ENCODE measurements at regions not wholly inside any gene's neighbourhood (a gene's known extent, or its start where the extent isn't known, plus 50 kb on each side); places are given as distances from the start of the nearest gene placed in this dataset.

DNA sequence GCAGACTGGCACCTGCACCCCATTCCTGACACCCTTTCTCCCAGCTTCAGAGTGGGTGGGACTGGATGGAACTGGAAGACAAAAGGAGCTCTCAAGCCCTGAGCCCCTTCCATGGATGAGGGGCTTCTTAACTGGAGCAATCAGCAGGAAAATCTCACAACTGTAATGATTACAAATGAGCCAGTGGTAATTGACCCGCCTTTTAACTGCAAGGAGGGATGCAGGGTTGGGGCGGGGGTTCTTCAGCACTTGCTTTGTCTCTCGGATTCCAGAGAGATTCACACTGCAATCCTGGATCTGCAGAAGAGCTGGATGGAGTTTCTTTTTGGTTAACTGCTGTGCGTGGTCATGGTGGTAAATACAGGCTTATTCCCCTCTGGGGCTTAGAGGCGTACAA is 160.1 kb upstream of the SHB start (continued):
- no peak for TF ChIP-seq REST (IDR thresholded peaks at IDR 0.05; ENCODE audit: unreplicated experiment)

GRCh38 chr9:38228331-38229103 is 159.5 kb upstream of the SHB start:
- Mint-ChIP-seq H3K27me3 (ENCODE audit: insufficient read depth, low read depth, poor library complexity) (peaks cover 15% of the 10 kb centered on the region), H3K36me3 (ENCODE audit: low read depth) (no peaks in the 10 kb centered on the region), H3K4me3 (no peak overlapping the region), H3K4me1 (peaks cover 32% of the 10 kb centered on the region), H3K9me3 (no peaks in the 10 kb centered on the region), H3K27ac (no peak overlapping the region)
- Histone ChIP-seq H3K79me2 (replicated peaks; ENCODE audit: insufficient read depth) (no peaks in the 10 kb centered on the region), H3K27me3 (ENCODE audit: insufficient read depth) (peaks cover 47% of the 10 kb centered on the region), H3F3A (replicated peaks; ENCODE audit: low read depth) (no peaks in the 10 kb centered on the region), H3K9me2 (ENCODE audit: insufficient read depth) (no peaks in the 10 kb centered on the region), H4K20me1 (replicated peaks; ENCODE audit: insufficient read depth) (no peaks in the 10 kb centered on the region; the same call in 1 of the 2 replicates), H3K36me3 (ENCODE audit: insufficient read depth) (no peaks in the 10 kb centered on the region), H3K4me2 (peak overlapping the region; percentile 78), H3K4me3 (no peak overlapping the region), H3K4me1 (ENCODE audit: insufficient read depth) (peaks cover 24% of the 10 kb centered on the region), H2AFZ (no peak overlapping the region), H3K27ac (ENCODE audit: low read depth) (no peak overlapping the region)
- ATAC-seq (peak; percentile 5; the same call in 1 of the 3 replicates), DNase-seq (ENCODE audit: low spot score) (no peak)
- no peak for TF ChIP-seq ZNF114 (CRISPR knock-in tag; IDR thresholded peaks at IDR 0.05)
- TF ChIP-seq POLR2AphosphoS5 (IDR thresholded peaks at IDR 0.05; ENCODE audit: low read depth), result no peak
- TF ChIP-seq REST (IDR thresholded peaks at IDR 0.05; ENCODE audit: unreplicated experiment), result no peak
- no peak for TF ChIP-seq CTCF (conservative IDR thresholded peaks at IDR 0.05; ENCODE audit: low read depth in 2 of 2)
- TF ChIP-seq EZH2 (IDR thresholded peaks at IDR 0.05; ENCODE audit: low read depth, unreplicated experiment), result no peak
- TF ChIP-seq STAT1 (IDR thresholded peaks at IDR 0.05; ENCODE audit: unreplicated experiment), result no peak
- TF ChIP-seq, protein P1, sequence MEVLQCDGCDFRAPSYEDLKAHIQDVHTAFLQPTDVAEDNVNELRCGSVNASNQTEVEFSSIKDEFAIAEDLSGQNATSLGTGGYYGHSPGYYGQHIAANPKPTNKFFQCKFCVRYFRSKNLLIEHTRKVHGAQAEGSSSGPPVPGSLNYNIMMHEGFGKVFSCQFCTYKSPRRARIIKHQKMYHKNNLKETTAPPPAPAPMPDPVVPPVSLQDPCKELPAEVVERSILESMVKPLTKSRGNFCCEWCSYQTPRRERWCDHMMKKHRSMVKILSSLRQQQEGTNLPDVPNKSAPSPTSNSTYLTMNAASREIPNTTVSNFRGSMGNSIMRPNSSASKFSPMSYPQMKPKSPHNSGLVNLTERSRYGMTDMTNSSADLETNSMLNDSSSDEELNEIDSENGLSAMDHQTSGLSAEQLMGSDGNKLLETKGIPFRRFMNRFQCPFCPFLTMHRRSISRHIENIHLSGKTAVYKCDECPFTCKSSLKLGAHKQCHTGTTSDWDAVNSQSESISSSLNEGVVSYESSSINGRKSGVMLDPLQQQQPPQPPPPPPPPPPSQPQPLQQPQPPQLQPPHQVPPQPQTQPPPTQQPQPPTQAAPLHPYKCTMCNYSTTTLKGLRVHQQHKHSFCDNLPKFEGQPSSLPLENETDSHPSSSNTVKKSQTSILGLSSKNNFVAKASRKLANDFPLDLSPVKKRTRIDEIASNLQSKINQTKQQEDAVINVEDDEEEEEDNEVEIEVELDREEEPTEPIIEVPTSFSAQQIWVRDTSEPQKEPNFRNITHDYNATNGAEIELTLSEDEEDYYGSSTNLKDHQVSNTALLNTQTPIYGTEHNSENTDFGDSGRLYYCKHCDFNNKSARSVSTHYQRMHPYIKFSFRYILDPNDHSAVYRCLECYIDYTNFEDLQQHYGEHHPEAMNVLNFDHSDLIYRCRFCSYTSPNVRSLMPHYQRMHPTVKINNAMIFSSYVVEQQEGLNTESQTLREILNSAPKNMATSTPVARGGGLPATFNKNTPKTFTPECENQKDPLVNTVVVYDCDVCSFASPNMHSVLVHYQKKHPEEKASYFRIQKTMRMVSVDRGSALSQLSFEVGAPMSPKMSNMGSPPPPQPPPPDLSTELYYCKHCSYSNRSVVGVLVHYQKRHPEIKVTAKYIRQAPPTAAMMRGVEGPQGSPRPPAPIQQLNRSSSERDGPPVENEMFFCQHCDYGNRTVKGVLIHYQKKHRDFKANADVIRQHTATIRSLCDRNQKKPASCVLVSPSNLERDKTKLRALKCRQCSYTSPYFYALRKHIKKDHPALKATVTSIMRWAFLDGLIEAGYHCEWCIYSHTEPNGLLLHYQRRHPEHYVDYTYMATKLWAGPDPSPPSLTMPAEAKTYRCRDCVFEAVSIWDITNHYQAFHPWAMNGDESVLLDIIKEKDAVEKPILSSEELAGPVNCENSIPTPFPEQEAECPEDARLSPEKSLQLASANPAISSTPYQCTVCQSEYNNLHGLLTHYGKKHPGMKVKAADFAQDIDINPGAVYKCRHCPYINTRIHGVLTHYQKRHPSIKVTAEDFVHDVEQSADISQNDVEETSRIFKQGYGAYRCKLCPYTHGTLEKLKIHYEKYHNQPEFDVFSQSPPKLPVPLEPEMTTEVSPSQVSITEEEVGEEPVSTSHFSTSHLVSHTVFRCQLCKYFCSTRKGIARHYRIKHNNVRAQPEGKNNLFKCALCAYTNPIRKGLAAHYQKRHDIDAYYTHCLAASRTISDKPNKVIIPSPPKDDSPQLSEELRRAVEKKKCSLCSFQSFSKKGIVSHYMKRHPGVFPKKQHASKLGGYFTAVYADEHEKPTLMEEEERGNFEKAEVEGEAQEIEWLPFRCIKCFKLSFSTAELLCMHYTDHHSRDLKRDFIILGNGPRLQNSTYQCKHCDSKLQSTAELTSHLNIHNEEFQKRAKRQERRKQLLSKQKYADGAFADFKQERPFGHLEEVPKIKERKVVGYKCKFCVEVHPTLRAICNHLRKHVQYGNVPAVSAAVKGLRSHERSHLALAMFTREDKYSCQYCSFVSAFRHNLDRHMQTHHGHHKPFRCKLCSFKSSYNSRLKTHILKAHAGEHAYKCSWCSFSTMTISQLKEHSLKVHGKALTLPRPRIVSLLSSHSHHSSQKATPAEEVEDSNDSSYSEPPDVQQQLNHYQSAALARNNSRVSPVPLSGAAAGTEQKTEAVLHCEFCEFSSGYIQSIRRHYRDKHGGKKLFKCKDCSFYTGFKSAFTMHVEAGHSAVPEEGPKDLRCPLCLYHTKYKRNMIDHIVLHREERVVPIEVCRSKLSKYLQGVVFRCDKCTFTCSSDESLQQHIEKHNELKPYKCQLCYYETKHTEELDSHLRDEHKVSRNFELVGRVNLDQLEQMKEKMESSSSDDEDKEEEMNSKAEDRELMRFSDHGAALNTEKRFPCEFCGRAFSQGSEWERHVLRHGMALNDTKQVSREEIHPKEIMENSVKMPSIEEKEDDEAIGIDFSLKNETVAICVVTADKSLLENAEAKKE (CRISPR knock-in tag; IDR thresholded peaks at IDR 0.05), result no peak
- TF ChIP-seq EZH2phosphoT487 (IDR thresholded peaks at IDR 0.05; ENCODE audit: unreplicated experiment), result no peak

Data from GM23338 (cell line).